HG03558 (cell line): ENCODE measurements at regions not wholly inside any gene's neighbourhood (a gene's known extent, or its start where the extent isn't known, plus 50 kb on each side); places are given as distances from the start of the nearest gene placed in this dataset.

Source experiments
- ATAC-seq: cut with Tn5 transposase; IDR thresholded peaks from one replicate; pipeline ENCODE4 v1.9.1; 2021; ENCODE audit warnings: moderate number of reproducible peaks; ENCODE audit not compliant: unreplicated experiment; ENCODE audit errors: extremely low read depth

DNA sequence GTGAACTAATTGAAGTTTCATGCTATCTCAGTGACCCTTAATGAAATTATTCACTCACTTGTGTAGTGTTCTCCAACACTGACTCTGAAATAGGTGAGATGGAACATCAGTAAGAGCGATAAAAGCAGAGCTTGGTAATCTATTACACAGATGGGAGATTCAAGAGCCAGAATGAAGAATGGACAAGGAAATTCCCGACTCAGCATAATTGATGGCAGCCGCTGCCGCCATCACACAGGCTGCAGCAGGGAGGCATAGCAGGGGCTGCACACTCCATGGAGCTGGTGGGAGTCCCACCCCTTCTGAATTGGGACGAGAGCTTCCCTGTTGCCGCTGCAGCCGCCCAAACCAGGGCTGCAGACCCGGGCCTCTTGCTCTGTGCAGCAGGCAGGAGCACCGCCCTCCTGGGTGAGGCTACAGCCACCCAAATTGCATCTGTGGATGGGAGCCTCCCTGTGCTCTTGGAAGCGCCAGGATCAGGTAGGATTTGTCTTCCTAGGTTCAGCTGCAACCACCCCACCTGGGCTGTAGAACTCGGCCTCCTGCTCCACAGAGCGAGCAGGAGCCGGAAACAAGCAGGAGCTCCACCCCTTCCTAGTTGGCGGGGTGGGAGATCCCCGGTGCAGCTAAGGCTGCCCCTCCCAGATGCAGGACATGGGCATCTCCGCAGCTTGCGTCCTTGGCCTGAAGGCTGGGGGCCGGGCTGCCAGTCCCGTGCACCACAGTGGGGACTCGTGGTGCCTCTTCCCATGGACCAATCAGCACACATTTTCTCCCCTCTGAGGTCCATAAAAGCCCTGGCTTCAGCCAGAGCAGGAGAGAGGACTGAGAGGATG is 535.1 kb upstream of the LUZP2 start:
- ATAC-seq = no peak

DNA sequence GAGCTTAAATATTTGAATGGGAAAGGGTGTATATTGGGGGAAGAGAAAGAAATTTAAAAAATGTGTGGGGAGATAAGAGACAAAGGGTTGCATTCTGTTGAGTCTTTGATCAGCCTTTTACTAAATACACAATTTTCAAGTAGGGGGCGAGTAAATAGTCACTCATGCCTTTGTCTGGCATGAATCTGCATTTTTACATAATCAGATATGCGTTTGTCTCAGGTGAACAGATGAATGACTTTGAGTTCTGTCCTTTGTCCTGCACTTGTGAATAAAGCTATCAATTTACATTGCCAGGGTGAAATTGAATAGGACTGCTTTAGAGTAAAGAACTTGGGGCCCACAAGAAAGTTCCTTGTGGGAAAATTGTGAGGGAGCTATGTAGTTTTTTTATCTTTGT is 523.6 kb upstream of the LUZP2 start:
- ATAC-seq = no peak

DNA sequence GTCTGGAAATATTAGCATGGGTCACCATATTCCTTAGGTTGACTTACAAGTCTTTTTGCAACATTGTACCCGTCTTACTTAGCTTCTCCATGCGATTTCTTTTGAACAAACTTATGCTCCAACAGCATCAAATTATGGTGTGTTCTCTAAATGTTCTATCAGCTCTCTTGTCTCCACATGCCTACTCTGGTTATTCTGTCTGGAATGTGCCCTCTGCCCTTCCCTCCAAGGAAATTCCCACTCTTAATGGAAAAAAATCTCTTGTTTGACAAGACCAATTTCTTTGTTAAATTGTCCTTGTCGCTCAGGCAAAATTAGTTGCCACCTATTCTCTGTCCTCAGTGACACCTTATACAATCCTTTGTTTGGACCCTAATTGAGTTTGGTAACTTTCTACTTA is 522.8 kb upstream of the LUZP2 start:
- ATAC-seq = no peak

DNA sequence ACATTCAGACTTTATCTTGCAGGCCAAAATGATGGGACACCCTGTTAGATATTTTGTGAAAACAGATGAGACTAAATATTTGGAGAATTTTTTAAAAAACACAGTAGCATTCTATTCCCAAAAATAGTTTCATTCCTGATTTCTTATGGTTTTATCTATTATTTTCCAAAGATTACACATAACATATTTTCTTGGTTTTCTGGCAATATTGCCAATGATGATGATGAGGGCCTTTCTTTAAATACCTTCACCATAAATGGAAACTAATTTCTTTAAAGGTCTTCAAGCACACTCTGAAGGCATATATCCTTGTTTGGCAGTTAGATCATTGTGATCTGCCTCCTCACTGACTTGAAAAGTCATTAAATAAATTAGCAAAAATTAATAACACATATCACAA is 522.3 kb upstream of the LUZP2 start:
- no peak for ATAC-seq

DNA sequence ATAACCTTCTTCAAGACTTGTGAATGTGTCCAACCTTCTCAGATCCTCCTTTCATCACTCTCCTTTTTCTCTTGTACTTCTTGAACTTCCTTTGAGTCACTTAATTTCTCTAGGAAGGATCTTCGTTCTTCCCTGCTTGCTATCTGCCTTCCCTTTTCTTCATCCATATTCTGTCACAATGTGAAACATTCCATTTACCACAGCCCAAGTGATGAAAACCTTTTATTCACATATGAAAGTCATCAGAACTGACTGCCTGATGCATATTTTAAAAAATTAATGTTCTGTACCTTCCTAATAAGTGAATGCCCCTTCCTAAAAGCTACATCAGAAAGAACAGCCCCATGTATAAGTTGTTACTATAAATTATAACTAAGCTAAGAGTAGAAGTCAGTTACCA is 520.4 kb upstream of the LUZP2 start:
- ATAC-seq = no peak

DNA sequence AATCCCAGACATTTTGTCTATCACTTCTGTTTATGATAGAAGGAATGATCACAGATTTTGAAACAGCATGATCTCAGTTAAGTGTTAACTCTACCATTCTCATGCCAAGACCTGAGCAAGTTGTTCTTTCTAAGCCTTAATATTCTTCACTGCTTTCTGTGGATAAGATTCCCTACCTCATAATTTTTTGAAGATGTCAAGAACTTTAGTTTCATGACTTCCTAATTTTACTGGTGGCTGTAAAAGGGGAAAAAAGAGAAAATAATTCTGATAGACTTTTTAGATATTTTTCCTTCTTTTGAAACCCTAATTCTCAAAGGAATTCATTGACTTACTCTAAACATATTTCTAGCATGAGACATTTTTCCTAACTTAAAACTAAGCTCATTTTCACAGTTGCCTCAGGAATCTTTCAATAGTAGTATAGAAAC is 520.0 kb upstream of the LUZP2 start:
- no peak for ATAC-seq

DNA sequence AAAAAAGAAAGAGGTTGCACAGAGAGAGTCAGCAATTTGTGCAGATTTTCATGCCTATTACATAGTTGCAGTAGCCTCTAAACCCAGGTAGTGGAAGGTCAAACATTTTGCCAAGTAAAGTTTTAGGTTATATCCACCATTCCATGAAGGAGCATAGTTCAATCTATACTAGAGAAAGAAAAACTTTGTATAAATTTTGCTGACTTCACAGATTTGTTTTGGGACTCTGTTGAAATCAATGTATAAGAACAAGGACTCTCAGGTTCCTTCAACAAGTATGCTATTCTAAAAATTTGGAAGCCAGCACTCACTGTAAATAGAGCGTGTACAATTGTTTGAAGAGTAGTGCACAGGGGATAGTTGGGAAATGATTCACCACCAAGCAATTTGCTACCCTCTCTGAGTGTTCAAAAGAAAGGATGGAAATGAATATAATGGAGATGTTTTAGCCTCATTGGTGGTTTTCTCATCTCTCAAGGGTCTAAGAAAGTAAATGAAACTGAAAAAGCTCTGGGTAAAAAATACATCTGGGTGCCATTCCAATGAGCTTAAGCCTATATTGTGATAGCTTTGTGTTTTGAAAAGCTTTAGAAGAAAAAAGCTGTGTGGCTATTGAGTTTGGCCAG is 508.4 kb upstream of the LUZP2 start:
- no peak for ATAC-seq

DNA sequence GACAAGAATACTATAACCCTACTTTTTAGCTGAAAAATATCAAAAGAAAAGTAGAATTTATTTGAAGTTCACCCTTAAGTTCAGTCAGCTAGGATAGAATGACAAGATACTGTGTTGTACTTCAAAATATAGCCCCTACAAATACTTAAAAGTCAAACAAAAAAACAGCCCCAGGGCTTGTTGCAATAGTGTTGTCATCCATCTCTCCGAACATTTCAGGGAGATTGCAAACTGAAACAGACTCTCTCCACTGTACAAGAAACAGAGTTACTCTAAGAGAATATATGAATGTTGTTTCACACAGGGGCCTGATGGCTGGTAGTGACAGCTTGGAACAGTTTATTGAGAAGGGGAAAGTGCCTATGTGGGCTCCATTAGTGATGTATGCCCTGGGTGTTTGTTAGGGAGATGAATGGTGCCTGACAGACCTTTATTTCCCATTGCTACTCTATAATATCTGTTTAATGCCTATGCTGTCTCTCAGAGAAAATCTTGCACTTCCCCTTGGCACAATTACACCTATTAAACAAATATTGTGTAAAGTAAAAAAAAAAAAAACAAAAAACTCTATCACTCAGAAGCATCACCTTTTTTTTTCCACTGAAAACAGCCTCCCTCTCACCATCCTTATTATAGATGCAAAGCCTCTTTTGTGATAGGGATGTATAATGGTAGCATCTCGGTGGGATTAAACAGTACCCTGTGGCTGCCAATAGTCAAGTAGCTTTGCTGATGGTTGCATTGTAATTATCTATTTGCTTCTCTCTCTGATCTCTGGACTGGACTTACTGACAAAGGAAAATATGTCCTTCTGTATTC is 506.3 kb upstream of the LUZP2 start:
- ATAC-seq = no peak

DNA sequence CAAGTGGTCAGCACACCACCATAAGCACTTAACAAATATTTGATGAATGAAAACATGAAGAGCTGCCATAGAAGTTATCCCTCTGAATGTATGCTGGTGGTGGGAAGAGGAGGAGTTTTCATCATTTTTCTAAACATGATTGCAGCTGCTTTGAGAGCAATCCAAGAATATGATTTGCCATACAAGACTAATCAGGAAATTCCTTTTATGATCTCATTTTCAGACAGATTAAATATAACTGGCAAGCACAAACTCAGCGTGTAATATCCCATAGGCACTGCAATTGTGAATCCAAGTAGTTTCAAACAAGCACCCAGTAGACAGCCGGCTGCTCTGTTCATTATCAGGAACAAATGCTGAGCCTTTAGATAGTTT is 505.7 kb upstream of the LUZP2 start:
- no peak for ATAC-seq

DNA sequence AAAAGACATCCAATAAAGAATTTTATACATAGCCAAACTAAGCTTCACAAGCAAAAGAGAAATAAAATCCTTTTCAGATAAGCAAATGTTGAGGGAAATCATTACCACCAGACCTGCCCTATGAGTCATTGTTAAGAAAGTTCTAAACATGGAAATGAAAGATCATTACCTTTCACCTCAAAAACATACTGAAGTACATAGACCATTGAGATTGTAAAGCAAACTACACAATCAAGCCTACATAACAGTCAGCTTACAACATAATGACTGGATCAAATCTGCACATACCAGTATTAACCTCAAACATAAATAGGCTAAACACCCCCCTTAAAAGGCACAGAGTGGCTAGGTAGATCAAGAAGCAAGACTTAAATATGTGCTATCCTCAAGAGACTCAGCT is 501.0 kb upstream of the LUZP2 start:
- no peak for ATAC-seq

DNA sequence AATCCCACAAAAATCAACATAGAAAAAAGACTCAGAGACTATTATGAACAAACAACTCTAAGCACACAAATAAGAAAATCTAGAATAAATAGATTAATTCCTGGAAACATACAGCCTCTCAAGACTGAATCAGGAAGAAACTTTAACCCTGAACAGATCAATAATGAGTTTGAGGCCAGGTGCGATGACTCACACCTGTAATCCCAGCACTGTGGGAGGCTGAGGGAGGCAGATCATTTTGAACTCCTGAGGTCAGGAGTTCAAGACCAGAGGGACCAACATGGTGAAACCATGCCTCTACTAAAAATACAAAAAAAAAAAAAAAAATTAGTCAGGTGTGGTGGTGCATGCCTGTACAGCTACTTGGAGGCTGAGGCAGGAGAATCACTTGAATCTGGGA is 499.5 kb upstream of the LUZP2 start:
- no peak for ATAC-seq

DNA sequence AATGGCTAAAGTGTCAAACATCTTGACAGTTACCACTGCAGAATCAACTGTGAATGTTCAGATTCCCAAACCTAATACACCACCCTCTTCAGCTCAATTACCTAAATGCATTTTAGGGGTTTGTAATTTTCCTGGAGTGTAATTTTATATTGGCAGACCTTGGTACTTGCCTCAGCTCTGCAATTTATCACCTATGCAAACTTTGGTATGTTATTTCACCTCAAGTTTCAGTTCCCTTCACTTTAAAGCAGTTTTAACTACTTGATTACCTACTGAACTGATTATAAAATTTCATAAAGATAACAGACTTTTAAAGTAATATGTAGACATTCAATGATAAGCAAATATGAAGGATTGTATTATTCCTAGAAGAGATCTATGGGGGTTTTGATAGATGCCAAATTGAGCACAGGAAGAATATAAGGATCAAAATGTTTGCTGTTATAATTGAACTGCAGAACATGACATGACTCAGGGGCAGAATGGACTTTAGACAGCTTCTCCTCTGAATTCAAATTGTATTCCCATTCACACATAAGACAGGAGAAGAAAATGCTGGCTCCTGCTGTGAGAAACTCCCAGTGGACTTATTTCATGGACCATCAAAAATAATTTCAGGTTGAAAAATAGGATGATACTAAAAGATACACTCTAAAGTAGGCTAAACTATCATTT is 491.5 kb upstream of the LUZP2 start:
- no peak for ATAC-seq

DNA sequence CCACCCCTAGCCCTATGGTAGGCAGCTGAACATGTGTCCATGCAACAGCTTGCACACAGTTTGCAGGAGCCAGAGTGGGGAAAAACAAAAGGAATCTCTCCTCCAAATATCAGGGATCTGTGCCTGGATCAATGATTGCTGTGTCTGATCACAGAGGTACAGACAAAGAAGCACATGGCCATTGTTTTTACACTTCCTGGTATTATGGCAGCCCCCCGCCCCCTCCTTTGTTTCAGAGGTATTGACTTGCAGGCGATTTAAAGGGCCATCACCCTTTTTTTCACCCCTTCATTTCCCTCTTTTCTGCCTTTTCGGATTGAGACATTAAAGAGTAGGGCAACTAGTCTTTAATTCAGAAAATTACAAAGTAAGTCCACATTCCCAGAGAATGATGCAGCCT is 453.0 kb upstream of the LUZP2 start:
- no peak for ATAC-seq

DNA sequence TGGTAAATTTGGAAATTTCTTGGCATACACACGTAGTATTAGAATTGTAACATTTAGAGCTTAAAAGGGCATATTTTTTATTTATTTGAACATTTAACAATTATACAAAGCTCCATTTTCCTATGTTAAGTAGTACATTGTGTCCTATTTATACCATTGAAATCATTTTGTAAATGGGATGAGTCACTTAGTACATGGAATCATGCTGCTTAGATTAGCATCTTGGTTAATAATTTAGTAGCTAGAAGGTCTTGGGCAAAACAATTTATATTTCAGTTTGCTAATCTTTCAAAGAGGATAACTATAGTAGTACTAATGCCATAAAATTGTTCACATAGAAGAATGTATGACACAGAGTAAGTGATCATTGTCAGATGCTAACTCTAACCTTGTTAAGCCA is 450.1 kb upstream of the LUZP2 start:
- no peak for ATAC-seq

DNA sequence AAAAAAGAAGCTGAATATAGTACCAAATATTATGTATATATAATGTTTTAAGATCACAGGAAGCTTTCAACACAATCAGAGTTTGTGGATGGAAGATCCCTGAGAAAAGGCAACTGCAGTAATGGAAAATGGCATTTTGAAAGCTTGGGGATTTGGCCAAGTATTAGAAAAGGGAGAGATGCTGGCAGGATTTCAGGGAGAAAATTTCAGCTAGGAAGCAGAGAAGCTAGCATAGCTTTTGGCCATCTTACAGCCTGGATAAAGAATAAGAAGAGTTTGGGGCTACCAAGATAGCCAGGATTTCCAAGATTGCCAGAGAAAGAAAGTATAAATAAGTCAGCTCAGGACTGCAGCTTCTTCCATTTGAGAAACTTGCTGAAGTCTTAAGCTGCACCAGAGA is 440.8 kb upstream of the LUZP2 start:
- no peak for ATAC-seq

DNA sequence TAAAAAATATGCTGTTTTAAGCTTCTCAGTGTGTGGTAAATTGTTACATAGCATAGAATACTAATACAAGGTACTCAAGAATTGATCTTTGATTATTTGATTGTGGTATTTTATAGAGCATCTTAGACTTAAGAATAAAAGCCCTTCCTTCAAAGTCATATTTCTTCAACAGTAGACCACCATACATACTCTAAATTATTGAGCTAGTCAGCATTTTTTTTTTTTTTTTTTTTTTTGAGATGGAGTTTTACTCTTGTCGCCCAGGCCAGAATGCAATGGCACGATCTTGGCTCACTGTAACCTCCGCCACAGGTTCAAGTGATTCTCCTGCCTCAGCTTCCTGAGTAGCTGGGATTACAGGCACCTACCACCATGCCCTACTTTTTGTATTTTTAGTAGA is 436.7 kb upstream of the LUZP2 start:
- ATAC-seq = no peak

DNA sequence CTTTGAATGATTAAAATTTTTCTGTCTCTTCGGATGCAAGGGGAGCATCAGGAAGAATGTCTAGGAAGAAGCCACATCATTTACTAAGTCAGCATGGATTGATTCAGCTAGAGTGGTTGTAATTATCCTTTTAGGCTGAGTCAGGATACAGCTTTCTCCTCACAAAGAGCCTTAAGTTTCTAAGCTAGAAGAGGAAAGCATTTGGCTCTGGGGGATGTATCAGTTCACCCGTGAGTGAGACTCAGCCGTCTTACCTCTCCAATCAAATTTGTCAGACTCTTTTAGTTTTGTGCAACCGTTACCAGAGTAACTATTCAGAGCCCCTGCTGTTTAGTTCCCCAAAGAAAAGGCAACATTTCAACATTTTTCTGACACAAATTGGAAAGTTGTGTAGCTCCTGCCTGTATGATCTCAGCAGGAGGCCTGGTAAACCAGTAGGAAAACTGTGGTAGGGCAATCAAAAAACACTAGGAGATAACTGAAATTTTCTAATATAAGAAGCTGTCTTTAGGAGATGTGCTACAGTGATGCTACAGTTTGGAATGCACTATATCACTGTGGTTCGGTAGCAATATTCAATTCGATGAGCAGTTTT is 432.4 kb upstream of the LUZP2 start:
- ATAC-seq = no peak

DNA sequence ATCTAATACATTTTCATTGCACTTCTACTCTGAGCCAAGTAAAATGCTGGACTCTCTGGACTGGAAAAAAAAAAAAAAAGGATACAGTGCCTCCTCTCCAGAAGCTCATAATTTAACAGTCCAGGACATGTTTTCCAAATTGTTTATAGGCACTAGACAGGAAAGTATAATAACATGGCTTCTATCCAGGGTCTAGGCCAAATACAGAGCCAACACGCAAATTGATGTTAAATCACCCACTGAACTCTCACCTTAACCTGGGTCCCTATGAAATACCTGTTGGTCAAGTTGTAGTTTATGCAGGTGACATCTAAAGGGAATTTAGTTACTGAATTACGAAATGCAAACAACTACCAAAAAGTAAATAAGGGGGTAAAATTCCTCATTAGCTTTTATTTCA is 428.7 kb upstream of the LUZP2 start:
- ATAC-seq = no peak

DNA sequence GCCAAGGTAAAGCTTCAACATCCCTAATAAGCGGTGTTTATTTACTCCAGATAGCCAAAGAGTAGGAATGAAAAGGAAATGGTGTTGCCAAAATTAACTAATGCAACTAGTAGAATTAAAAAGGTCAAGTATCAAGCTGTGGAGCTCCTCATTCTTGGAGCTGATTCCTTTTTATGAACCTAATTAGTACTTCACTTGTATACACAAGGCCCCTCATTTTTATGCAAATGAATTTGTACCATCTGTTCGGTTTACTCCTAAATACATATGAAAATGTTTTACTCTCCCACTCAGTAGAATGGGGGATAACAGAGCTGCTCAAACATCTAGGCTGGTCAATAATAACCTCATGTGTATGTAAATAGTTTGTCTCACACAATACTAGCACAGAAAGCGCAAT is 426.4 kb upstream of the LUZP2 start:
- ATAC-seq = no peak

DNA sequence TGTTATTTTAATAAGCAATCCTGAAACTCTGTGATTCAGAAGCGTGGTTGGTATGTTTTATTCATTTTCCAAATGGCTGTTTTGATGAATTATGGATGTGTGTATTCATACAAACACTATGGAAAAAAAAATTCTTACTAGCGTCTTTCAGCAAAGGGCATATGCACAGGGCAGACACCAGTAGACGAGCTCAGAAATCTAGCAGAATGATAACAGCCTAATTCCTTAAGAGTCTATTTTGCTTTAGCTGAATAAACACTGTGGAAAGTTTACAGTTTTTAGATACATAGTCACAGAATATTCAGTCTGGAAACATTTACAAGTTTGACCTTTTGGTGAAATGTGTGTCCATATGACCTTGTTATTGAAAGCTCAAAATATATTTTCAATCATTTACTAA is 418.8 kb upstream of the LUZP2 start:
- no peak for ATAC-seq
